GM20000 (cell line): ENCODE measurements at regions not wholly inside any gene's neighbourhood (a gene's known extent, or its start where the extent isn't known, plus 50 kb on each side); places are given as distances from the start of the nearest gene placed in this dataset.

Experiments
- DNase-seq: peaks from one replicate; pipeline ENCODE4 v3.0.0; 2012; ENCODE audit warnings: low spot score
- TF ChIP-seq, protein P1 (sequence below): IDR thresholded peaks from 2 replicates; pipeline ENCODE4 v1.5.1; 2012; ENCODE audit warnings: mild to moderate bottlenecking, control low read depth; ENCODE audit errors: extremely low read depth, missing control alignments

DNA sequence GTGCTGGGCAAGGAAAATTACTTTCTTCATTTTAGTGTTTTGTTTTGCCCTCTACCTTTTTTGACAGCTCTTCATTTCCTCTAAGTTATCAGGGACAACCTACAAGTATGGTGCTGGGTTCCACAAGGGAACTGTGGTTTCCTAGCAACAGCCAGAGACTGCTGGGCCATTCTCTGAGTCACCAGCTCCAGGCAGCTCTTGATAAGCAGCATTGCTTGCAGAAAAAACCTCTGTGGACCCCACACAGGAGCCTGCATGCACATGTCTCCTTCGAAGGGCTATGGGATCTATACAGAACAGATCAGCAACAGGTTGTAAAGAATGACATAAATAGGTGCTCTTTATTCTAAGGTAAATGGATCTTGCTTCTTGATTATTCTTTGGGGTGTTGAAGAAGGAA is 81.0 kb upstream of the CCDC196 start:
- TF ChIP-seq, protein P1, sequence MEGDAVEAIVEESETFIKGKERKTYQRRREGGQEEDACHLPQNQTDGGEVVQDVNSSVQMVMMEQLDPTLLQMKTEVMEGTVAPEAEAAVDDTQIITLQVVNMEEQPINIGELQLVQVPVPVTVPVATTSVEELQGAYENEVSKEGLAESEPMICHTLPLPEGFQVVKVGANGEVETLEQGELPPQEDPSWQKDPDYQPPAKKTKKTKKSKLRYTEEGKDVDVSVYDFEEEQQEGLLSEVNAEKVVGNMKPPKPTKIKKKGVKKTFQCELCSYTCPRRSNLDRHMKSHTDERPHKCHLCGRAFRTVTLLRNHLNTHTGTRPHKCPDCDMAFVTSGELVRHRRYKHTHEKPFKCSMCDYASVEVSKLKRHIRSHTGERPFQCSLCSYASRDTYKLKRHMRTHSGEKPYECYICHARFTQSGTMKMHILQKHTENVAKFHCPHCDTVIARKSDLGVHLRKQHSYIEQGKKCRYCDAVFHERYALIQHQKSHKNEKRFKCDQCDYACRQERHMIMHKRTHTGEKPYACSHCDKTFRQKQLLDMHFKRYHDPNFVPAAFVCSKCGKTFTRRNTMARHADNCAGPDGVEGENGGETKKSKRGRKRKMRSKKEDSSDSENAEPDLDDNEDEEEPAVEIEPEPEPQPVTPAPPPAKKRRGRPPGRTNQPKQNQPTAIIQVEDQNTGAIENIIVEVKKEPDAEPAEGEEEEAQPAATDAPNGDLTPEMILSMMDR: no peak
- no peak for DNase-seq

DNA sequence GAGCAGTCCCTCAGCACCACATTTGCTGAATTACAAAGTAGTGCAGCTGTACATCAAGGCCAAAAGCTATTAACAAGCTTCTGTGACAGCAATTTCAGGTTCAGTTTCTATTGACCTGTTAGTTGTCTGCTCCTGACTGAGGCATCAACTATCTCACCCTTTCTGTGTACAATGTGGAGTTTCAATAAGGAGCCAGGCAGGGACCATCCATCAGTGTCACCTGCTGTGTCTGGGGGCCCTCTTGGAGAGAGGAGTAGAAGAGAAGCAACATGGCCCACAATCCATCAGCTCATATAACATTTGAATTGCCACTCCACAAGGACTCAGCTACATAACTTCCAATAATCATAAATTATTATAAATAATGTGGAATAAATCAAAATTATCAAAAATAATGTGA is 72.3 kb upstream of the CCDC196 start:
- TF ChIP-seq, protein P1: no peak
- DNase-seq: no peak

DNA sequence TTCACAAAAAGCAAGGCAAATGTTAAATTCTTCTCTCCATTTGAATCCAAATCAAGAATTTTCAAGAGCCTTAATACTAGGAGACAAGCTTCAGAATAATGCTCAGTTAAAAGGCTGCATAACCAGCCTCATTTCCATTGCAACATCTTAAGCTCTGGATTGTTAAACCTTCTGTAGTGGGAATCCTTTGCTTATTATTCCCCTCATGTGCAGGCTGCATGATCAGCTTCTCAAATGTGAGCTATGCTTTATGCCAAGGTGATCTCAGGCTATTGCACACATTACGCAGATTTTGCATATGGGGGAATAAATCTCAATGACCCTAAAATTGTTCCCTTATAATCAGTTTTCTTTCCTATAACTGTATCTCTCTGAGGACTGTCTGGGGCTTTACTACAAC is 71.7 kb upstream of the CCDC196 start:
- TF ChIP-seq, protein P1: no peak
- no peak for DNase-seq

DNA sequence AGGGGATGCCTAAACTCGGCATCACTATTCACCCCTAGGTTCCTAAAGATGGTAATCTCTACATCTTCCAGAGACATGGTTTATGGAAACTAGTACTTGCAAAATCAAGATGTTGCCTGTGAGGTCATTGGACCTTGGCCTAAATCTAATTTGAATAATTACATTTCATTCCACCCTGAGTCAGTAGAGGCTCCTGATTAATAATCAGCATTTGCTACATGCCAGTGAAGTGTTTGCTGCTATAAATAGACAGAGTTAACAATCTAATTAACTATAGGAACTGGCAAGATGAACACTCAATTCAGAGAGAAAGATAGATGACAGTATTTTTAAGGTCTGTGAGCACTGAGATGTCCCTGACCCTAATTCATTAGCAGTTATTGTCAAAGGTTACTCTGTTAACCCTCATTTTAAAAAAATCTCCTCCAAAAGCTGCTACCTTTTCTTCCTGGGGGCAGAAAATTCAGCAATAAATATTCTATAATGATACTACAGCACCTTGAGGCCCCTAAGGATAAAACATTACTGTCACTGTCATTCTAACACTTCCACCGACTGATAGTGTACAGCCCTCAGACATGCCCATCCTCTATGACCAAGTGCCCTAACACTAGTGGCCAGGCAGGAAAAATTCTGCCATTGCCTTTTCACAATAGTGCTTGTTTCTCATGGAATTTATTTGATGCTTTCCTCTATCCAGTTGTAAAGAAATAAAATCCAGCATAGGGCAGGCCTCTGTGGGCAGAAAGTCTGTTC is 65.7 kb upstream of the CCDC196 start:
- DNase-seq: no peak
- TF ChIP-seq, protein P1: no peak

DNA sequence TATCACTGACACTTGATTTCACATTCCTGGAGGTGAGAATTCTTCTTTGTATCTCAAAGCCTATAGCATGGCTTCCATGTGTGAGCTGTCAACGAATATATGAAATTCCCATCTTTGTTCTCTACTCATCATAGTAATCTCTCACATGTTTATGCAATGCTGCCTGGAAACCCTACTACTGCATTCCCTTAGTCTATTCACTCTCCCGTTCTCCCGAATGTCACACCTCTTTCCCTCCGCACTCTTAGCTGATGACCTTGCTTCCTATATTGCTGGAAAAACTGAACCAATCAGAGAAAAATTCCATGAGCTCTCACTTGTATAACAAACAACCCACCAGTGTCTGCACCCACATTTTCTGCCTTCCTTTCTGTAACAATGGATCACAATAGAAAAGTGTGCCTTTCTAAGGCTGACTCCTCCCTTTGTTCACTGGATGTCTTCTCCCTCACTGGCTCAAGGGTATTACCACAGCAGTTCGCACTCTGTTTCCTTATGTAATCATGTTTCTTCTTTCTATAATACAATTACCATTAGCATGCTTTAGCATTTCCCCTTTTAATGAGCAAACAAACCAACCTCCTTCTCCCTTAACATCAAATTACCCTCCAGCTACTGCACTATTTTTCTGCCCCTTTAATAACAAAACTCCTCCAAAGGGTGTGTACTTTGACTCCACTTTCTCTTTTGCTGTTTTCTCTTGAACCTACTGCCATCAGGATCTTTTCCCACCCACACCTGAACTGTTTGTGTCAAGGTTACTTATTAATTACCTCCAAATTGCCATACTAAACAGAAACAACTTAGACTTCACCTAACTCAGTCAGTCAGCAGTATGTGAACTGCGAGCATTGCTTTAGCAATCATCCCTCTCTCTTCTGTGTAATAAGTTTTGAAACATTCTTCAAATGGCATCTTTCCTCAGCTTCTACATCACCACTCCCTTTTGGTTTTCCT is 63.9 kb upstream of the CCDC196 start:
- TF ChIP-seq, protein P1: no peak
- DNase-seq: no peak

DNA sequence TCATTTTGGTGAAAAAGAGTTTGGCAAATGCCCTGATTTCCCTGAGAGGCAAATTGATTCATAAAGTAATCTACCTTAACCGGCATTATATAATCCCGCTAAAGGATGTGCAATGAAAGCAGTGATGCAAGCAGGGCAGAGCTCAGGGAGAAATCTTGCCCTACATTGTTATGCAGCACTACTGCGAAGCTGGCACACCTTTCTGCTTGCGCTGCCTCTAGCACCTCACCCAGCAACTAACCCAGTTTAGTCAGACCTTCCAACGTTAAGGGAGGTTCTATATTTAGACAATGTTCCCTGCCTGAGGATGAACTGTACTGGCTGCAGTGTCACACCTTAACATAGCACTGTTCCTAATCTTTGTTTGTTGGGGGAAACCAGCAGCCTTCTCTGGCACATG is 60.8 kb upstream of the CCDC196 start:
- TF ChIP-seq, protein P1: no peak
- DNase-seq: no peak

DNA sequence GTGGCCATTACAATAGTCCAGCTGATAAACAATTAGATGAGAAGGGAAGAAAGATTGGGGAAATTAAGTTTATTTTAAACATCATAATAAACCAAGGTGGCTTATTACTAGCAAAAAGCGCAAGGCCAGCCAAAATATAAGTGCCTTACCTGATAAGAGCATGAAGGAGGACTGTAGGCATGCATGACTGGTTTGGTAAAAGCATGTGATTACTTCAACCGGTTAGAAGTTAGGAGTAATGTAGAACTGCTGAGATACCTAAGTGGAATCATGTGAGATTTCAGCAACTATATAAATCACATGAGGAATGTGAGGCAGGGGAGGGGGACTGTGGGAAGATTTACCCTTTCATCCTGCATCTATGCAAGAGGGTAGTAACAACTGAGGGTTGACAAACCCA is 59.7 kb upstream of the CCDC196 start:
- DNase-seq: no peak
- TF ChIP-seq, protein P1: no peak
